Ectodermal cell (in vitro differentiated cells): ENCODE measurements at regions not wholly inside any gene's neighbourhood (a gene's known extent, or its start where the extent isn't known, plus 50 kb on each side); places are given as distances from the start of the nearest gene placed in this dataset.

ENCODE experiments used
- H3K27ac ChIP-seq: 2 replicates; pipeline ENCODE4 v1.7.0; 2013; ENCODE audit warnings: mild to moderate bottlenecking, low read depth, low read length; ENCODE audit not compliant: insufficient read depth, poor library complexity, severe bottlenecking
- H3K27me3 ChIP-seq: 2 replicates; pipeline ENCODE4 v1.7.0; 2013; ENCODE audit warnings: mild to moderate bottlenecking, low read length; ENCODE audit not compliant: insufficient read depth, control insufficient read depth, poor library complexity, severe bottlenecking
- H3K36me3 ChIP-seq: one replicate; pipeline ENCODE4 v1.7.0; 2013; ENCODE audit warnings: low read length; ENCODE audit not compliant: control insufficient read depth, insufficient read depth
- H3K4me1 ChIP-seq: one replicate; pipeline ENCODE4 v1.7.0; 2013; ENCODE audit warnings: low read length; ENCODE audit not compliant: control insufficient read depth, insufficient read depth
- H3K4me3 ChIP-seq: 2 replicates; pipeline ENCODE4 v1.7.0; 2013; ENCODE audit warnings: low read depth, low read length, control low read depth; ENCODE audit not compliant: insufficient read depth
- H3K9me3 ChIP-seq: 2 replicates; pipeline ENCODE4 v1.7.0; 2013; ENCODE audit warnings: mild to moderate bottlenecking, low read length, moderate library complexity; ENCODE audit not compliant: control insufficient read depth
- WGBS, 2 experiments: methylation state at CpG; one replicate each; pipeline ENCODE4 v1.1.7; 2013; ENCODE audit warnings: missing lambda C conversion rate in 2 of 2; 5-methylcytosine and 5-hydroxymethylcytosine counted together

- H3K36me3 ChIP-seq = no peaks in the 10 kb centered on the region
- H3K27ac ChIP-seq = no peak overlapping the region
- H3K9me3 ChIP-seq = no peaks in the 10 kb centered on the region
- H3K27me3 ChIP-seq = no peaks in the 10 kb centered on the region
- no peaks in the 10 kb centered on the region for H3K4me1 ChIP-seq
- 85 to 88% methylated on average over 6 of the region's 6 CpGs for whole genome bisulfite sequencing, 2 experiments
- no peak overlapping the region for H3K4me3 ChIP-seq
Observed at GRCh38 chr18:40821596-40822243, 1133.3 kb upstream of the PIK3C3 start.

DNA sequence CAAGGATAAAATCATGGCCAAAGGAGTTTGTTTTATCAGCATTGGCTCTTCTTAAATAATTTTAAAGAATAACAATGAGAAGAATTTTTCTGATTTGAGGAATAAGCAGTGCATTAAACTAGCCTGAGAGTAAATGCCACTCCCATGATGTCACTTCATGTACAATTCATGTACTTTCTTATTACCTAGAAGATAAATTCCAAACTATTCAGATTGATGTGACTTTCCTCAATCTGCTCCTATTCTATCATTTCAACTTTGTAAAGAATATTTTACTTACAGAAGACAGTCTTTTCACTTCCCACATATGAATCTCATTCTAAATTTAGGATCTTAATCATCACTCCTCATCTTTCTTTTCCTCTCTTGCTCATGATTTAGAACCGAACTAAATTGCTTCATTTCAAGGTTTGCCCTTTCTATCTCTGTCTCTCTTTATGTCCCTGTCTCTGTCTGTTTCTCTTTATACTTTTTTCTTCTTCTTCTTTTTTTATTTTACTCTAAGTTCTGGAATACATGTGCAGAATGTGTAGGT, 1142.0 kb upstream of the PIK3C3 start:
- Histone ChIP-seq H3K27me3 (no peaks in the 10 kb centered on the region), H3K27ac (no peak overlapping the region), H3K4me3 (no peak overlapping the region), H3K4me1 (no peaks in the 10 kb centered on the region), H3K9me3 (no peaks in the 10 kb centered on the region), H3K36me3 (no peaks in the 10 kb centered on the region)
- 78 to 92% methylated on average over 1 of the region's 1 CpG for WGBS, 2 experiments

DNA sequence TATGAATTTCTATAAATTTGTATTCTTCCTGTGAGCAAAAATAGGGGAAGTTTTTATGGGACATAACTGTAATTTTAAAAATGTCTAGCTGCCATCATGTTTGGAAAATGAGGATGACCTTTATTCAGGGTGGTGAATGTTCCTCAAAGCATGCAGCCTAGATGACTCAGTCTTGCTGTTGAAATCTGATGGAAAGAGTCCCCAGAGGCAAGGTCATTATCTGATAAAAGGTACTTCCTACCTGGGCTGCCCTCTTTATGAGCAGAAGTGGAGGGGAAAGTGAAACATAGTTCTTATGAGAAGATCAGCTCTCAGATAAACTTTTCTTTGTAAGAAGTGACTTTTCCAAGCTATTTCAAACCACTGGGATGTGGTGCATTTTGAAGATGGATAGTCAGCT, 1144.7 kb upstream of the PIK3C3 start:
- H3K36me3 ChIP-seq = no peaks in the 10 kb centered on the region
- no peaks in the 10 kb centered on the region for H3K4me1 ChIP-seq
- no peak overlapping the region for H3K27ac ChIP-seq
- H3K9me3 ChIP-seq = no peaks in the 10 kb centered on the region
- H3K27me3 ChIP-seq = no peaks in the 10 kb centered on the region
- no peak overlapping the region for H3K4me3 ChIP-seq

DNA sequence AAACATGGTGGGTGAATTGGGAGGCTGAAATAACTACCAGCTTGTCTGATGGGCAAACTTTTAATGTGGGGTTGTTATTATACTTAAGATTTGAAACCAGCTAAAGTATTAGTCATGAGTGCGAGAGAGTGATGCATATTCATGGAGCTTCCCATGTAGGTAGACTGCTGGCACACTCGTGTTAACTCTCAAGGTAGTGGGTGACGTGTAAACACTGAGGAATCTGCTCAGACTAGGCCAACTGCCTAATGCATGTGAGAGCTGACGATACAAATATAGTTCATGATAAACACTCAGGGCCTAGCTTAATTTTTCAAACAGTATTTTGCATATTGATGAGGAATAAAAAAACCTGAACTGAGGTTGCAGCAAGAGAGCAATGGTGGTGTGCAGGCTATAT, 1165.7 kb upstream of the PIK3C3 start:
- Histone ChIP-seq H3K4me3 (no peak overlapping the region), H3K4me1 (no peaks in the 10 kb centered on the region), H3K27ac (no peak overlapping the region), H3K36me3 (no peaks in the 10 kb centered on the region), H3K27me3 (no peaks in the 10 kb centered on the region), H3K9me3 (no peaks in the 10 kb centered on the region)
- 84 to 87% methylated on average over 4 of the region's 4 CpGs for WGBS, 2 experiments

- H3K4me3 ChIP-seq = no peak overlapping the region
- no peaks in the 10 kb centered on the region for H3K27me3 ChIP-seq
- no peaks in the 10 kb centered on the region for H3K36me3 ChIP-seq
- H3K4me1 ChIP-seq = no peaks in the 10 kb centered on the region
- H3K9me3 ChIP-seq = no peaks in the 10 kb centered on the region
- no peak overlapping the region for H3K27ac ChIP-seq
- WGBS, 2 experiments = 88 to 90% methylated on average over 3 of the region's 3 CpGs
Observed at GRCh38 chr18:40782453-40783130, 1172.4 kb upstream of the PIK3C3 start.

DNA sequence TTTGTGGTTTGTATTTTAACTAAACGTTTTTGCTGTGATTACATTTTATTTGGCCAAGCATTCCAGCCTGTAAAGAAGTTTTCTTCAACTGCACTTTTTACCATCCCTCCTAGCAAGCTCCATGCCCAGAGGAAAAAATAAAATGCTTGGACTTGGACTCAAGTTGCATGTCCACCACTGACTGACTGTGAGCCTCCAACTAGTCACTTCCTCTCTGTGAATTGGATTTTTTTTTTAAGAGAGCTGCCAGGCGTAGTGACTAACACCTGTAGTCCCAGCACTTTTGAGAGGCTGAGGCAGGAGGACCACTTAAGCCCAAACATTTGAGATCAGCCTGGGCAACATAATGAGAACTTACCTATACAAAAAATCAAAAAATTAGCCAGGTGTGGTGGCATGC, 1185.2 kb upstream of the PIK3C3 start:
- WGBS, 2 experiments = 71 to 87% methylated on average over 2 of the region's 2 CpGs
- no peaks in the 10 kb centered on the region for H3K36me3 ChIP-seq
- no peak overlapping the region for H3K4me3 ChIP-seq
- H3K9me3 ChIP-seq = no peaks in the 10 kb centered on the region
- H3K4me1 ChIP-seq = no peaks in the 10 kb centered on the region
- no peak overlapping the region for H3K27ac ChIP-seq
- no peaks in the 10 kb centered on the region for H3K27me3 ChIP-seq

GRCh38 chr18:40760251-40760650, 1194.8 kb upstream of the PIK3C3 start:
- Histone ChIP-seq H3K36me3 (no peaks in the 10 kb centered on the region), H3K4me3 (no peak overlapping the region), H3K9me3 (no peaks in the 10 kb centered on the region), H3K27me3 (no peaks in the 10 kb centered on the region), H3K4me1 (no peaks in the 10 kb centered on the region), H3K27ac (no peak overlapping the region)
- 96 to 97% methylated on average over 5 to 6 of the region's 6 CpGs for WGBS, 2 experiments

DNA sequence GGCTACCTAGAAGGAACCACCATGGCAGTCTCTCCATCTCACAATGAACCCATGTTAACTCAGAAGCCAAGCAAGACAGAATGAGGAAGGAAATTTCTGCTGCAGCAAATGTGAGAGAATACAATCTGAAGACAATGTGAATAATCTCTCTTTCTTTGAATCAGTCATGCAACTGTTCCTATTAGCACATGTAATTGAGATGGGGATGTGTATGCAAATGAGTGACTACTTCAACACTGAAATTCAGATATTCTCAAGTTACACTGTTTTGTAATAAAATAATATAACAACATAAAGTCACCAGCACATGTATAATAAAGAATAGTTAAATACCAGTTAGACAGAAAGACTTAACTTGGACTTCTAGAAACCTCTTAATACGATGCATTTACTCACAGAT, 1200.6 kb upstream of the PIK3C3 start:
- Histone ChIP-seq H3K4me3 (no peak overlapping the region), H3K27ac (no peak overlapping the region), H3K36me3 (no peaks in the 10 kb centered on the region), H3K9me3 (no peaks in the 10 kb centered on the region), H3K27me3 (no peaks in the 10 kb centered on the region), H3K4me1 (no peaks in the 10 kb centered on the region)
- 91% methylated on average over 1 of the region's 1 CpG; no CpG with 5 or more reads in 1 of the 2 experiments for WGBS, 2 experiments

DNA sequence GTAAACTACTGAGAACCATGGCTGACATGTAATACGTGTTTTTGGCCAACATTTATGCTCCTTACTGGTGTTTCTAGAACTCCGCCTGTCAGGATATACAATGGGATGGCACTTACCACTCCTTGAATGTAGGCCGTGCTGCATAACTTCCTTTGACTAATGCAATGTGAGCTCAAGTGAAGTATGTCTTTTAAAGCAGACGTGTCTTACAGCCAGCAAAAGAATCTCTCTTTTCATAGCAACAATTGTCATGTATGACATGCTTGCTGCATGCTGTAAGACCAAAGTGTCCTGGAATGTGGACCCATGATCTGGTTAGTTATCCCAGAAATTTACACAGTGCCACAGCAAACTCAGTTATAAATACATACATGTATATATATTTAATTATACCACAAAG, 1202.7 kb upstream of the PIK3C3 start:
- H3K9me3 ChIP-seq = no peaks in the 10 kb centered on the region
- no peaks in the 10 kb centered on the region for H3K27me3 ChIP-seq
- H3K4me1 ChIP-seq = no peaks in the 10 kb centered on the region
- H3K36me3 ChIP-seq = no peaks in the 10 kb centered on the region
- WGBS, 2 experiments = 92 to 94% methylated on average over 4 of the region's 4 CpGs
- no peak overlapping the region for H3K4me3 ChIP-seq
- H3K27ac ChIP-seq = no peak overlapping the region

GRCh38 chr18:40751186-40751585, 1203.8 kb upstream of the PIK3C3 start:
- no peaks in the 10 kb centered on the region for H3K4me1 ChIP-seq
- 94 to 100% methylated on average over 2 of the region's 2 CpGs for WGBS, 2 experiments
- H3K27ac ChIP-seq = no peak overlapping the region
- H3K36me3 ChIP-seq = no peaks in the 10 kb centered on the region
- no peaks in the 10 kb centered on the region for H3K9me3 ChIP-seq
- no peak overlapping the region for H3K4me3 ChIP-seq
- H3K27me3 ChIP-seq = no peaks in the 10 kb centered on the region
